GM12878 (cell line): ENCODE measurements at regions not wholly inside any gene's neighbourhood (a gene's known extent, or its start where the extent isn't known, plus 50 kb on each side); places are given as distances from the start of the nearest gene placed in this dataset.

Source experiments
- FOXK2 ChIP-seq: fragments of 450-650 bp; IDR thresholded peaks from 2 replicates; pipeline ENCODE4 v1.6.1; 2017; ENCODE audit warnings: mild to moderate bottlenecking, moderate library complexity
- POLR2A ChIP-seq: IDR thresholded peaks from 2 replicates; pipeline ENCODE4 v1.6.1; 2011; ENCODE audit warnings: low read depth, mild to moderate bottlenecking, low read length
- POLR2AphosphoS5 ChIP-seq: IDR thresholded peaks from 2 replicates; pipeline ENCODE4 v1.6.1; 2011; ENCODE audit warnings: mild to moderate bottlenecking, low read length, inconsistent platforms
- TF ChIP-seq, protein P1 (sequence below), 3 experiments: IDR thresholded peaks in 2 of 3; conservative IDR thresholded peaks in 1 of 3; 2 replicates each; pipeline ENCODE4 v1.5.1; 2011; ENCODE audit warnings: low read depth in 3 of 3, low read length in 3 of 3, mild to moderate bottlenecking in 3 of 3, control low read depth in 2 of 3, moderate library complexity in 2 of 3, inconsistent platforms in 1 of 3, mixed read lengths in 1 of 3; ENCODE audit not compliant: control insufficient read depth in 2 of 3, insufficient read depth in 1 of 3; ENCODE audit errors: extremely low read depth in 1 of 3

DNA sequence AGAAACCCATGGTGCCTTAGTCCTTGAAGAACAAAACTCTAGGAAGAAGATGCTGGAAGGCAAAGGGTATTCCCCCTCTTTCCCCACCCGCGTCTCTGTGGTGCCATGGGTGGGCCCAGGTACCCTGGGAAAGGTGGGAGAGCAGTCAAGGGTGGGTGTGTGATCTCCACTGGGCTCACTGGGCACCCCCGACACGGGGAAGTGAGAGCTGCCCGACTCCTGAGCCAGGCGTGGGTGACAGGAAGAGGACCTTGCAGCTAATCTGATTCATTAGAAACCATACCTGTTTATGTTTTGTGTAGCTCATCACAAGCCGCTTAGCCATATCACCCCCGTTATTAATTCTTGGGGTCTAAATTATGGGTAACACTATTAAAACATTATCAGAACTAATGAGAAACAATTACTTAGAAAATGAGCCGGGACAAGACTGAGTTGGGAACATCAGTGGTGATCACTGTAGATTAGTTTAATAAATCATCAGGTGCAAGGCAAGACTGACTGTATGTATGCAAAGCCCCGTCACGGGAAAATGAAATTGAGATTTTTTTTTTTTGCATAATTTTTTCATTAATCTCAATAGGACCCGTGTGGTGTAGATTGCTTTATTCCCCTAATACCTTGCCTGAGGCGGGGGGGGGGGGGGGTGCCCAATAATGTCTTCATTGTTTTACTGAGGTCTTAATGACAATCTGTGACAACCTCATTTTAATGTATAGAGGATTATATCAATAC is 77.3 kb downstream of the ZIC5 start:
- TF ChIP-seq, protein P1, sequence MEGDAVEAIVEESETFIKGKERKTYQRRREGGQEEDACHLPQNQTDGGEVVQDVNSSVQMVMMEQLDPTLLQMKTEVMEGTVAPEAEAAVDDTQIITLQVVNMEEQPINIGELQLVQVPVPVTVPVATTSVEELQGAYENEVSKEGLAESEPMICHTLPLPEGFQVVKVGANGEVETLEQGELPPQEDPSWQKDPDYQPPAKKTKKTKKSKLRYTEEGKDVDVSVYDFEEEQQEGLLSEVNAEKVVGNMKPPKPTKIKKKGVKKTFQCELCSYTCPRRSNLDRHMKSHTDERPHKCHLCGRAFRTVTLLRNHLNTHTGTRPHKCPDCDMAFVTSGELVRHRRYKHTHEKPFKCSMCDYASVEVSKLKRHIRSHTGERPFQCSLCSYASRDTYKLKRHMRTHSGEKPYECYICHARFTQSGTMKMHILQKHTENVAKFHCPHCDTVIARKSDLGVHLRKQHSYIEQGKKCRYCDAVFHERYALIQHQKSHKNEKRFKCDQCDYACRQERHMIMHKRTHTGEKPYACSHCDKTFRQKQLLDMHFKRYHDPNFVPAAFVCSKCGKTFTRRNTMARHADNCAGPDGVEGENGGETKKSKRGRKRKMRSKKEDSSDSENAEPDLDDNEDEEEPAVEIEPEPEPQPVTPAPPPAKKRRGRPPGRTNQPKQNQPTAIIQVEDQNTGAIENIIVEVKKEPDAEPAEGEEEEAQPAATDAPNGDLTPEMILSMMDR (IDR thresholded peaks at IDR 0.05 in 2 of 3, conservative IDR thresholded peaks at IDR 0.05 in 1 of 3; ENCODE audit: control insufficient read depth in 2 of 3, extremely low read depth in 1 of 3, insufficient read depth in 1 of 3, low read depth in 3 of 3, low read length in 3 of 3), result no peak
- no peak for TF ChIP-seq FOXK2
- TF ChIP-seq POLR2AphosphoS5, result no peak
- TF ChIP-seq POLR2A, result no peak
